ENCODE measurements at regions not wholly inside any gene's neighbourhood (a gene's known extent, or its start where the extent isn't known, plus 50 kb on each side); places are given as distances from the start of the nearest gene placed in this dataset.

DNA sequence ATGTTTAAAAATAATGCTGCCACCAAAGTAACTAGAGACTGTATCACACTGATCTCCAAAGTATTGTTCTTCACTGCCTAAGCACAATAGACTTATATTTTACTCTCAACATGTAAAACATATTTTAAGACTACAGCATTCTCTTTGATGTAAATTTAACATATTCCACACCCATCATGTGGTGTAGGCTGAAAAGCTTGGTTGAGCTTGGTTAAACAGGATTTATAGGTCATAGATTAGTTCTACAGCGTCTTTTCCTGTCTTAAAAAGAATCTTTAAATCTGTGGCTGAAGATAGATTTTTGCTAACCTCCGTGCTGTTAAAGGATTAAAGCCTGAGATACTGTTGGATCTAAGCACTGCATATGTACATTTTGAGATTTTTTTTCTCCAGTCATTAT, 379.9 kb downstream of the SH2D1A start:
- no peaks in the 10 kb centered on the region for H3K27me3 ChIP-seq
- TF ChIP-seq, protein P1, sequence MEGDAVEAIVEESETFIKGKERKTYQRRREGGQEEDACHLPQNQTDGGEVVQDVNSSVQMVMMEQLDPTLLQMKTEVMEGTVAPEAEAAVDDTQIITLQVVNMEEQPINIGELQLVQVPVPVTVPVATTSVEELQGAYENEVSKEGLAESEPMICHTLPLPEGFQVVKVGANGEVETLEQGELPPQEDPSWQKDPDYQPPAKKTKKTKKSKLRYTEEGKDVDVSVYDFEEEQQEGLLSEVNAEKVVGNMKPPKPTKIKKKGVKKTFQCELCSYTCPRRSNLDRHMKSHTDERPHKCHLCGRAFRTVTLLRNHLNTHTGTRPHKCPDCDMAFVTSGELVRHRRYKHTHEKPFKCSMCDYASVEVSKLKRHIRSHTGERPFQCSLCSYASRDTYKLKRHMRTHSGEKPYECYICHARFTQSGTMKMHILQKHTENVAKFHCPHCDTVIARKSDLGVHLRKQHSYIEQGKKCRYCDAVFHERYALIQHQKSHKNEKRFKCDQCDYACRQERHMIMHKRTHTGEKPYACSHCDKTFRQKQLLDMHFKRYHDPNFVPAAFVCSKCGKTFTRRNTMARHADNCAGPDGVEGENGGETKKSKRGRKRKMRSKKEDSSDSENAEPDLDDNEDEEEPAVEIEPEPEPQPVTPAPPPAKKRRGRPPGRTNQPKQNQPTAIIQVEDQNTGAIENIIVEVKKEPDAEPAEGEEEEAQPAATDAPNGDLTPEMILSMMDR (IDR thresholded peaks at IDR 0.05), result no peak
- no peak for TF ChIP-seq POLR2A (IDR thresholded peaks at IDR 0.05)
- intact Hi-C loops (cut with DNase I), result no loop called here
- no peak overlapping the region for H3K27ac ChIP-seq
- ATAC-seq, result no peak
- DNase-seq, result no peak
- no peak overlapping the region for H3K4me3 ChIP-seq
- no peaks in the 10 kb centered on the region for H3K9me3 ChIP-seq
- WGBS, 4 donors, result 61 to 68% (median 63%) methylated on average over 2 of the region's 2 CpGs
- H3K36me3 ChIP-seq, result no peaks in the 10 kb centered on the region
- no peaks in the 10 kb centered on the region for H3K4me1 ChIP-seq

DNA sequence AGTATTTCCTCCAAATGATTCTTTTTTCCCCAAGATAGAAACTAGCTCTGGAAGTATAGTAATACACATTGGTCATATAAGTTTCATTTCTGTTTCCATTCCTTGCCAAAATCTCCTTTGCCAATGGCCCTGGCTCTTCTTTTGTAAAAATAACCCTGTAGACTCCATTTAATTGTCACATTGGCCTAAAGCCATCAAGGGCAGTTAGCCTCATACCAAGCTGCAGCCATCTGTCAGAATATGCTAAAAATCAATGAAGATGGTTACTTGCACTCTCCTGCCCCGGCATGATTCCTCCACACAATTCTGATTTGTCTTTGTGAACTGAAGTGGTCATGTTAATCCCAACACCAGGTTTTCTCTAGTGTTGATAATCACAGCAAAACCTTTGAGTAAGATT, 380.5 kb downstream of the SH2D1A start:
- intact Hi-C loops (cut with DNase I), result no loop called here
- H3K27me3 ChIP-seq, result no peaks in the 10 kb centered on the region
- no peaks in the 10 kb centered on the region for H3K36me3 ChIP-seq
- H3K4me1 ChIP-seq, result no peaks in the 10 kb centered on the region
- WGBS, 4 donors, result 52 to 83% (median 74%) methylated on average over 1 of the region's 1 CpG
- DNase-seq (no peak), ATAC-seq (no peak)
- no peak overlapping the region for H3K4me3 ChIP-seq
- no peak overlapping the region for H3K27ac ChIP-seq
- TF ChIP-seq, protein P1 (IDR thresholded peaks at IDR 0.05), result no peak
- no peak for TF ChIP-seq POLR2A (IDR thresholded peaks at IDR 0.05)
- no peaks in the 10 kb centered on the region for H3K9me3 ChIP-seq

DNA sequence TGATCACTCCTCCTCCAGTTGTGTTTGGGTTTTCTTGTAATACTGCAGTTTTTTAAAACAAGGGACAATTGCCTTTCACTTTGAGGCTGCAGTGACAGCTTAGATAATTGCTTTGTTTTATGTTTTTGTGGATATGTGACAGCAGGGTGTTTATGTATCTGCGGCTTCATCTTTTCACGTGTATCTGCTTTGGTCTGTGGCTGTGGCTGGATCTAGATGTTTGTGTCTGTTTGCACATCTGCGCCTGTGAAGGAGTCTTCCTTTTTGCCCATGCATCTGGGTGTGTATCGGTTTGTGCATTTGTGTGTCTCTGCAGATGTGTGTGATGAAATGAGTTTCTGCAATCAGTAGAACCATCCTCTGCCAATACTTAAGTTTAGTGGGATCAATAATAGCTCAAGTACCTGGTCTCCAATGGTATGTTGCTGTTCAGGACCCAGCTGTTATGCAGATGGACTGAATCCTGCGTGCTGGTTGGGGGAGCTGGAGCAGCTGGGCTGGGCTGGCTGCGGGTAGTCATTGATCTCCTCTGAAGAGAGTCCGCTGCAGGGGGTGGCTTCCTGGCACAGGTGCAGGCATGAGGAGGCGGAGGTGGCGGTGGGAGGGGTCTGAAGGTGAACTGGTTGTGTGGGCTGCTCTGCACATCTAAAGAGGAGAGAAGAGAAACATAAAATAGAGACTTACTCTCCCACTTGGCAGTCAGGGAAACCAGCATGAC, 390.3 kb downstream of the SH2D1A start:
- no peaks in the 10 kb centered on the region for H3K27me3 ChIP-seq
- no peak for TF ChIP-seq POLR2A (IDR thresholded peaks at IDR 0.05)
- TF ChIP-seq, protein P1 (IDR thresholded peaks at IDR 0.05), result no peak
- no peaks in the 10 kb centered on the region for H3K36me3 ChIP-seq
- peaks cover 0 to 3% (median 0%) of the 10 kb centered on the region in 12 donors for H3K9me3 ChIP-seq
- 41 to 47% (median 42%) methylated on average over 9 of the region's 9 CpGs for WGBS, 4 donors
- DNase-seq (no peak), ATAC-seq (no peak)
- no peak overlapping the region for H3K27ac ChIP-seq
- no peaks in the 10 kb centered on the region for H3K4me1 ChIP-seq
- H3K4me3 ChIP-seq, result no peak overlapping the region
- intact Hi-C loops (cut with DNase I), result no loop called here

DNA sequence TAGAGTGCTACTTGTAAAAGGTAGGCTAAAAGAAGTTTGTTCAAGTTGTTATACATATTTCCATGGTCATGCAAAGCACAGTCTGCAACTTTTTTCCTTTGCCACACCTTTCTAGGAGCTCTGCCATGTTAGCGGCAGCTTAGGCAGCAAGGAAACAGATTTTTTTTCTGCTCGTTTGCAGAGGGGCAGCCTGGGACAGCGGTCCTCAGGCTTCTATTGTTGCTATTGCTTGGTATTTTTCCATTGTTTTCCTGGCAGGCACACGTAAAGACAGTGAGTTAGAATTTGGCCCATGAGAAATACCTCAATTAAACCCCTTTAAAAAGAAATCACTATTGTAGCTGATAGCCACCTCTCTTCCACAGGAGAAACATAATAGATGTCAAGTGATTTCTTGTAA, 391.4 kb downstream of the SH2D1A start:
- Histone ChIP-seq H3K27me3 (no peaks in the 10 kb centered on the region), H3K27ac (no peak overlapping the region), H3K9me3 (peaks cover 0 to 3% (median 0%) of the 10 kb centered on the region in 12 donors), H3K4me1 (no peaks in the 10 kb centered on the region), H3K36me3 (no peaks in the 10 kb centered on the region), H3K4me3 (no peak overlapping the region)
- no peak for ATAC-seq
- TF ChIP-seq, protein P1 (IDR thresholded peaks at IDR 0.05), result no peak
- TF ChIP-seq POLR2A (IDR thresholded peaks at IDR 0.05), result no peak
- intact Hi-C loops (cut with DNase I), result no loop called here
- WGBS, 4 donors, result 35 to 44% (median 38%) methylated on average over 4 of the region's 4 CpGs
- no peak for DNase-seq

Measured in heart left ventricle (tissue), 16 donors.